Upper lobe of right lung (tissue), 1 donor: ENCODE measurements at regions not wholly inside any gene's neighbourhood (a gene's known extent, or its start where the extent isn't known, plus 50 kb on each side); places are given as distances from the start of the nearest gene placed in this dataset.

ENCODE experiments used
- ATAC-seq: fragments of 200-7000 bp; cut with Tn5 transposase; one replicate; pipeline ENCODE4 v1.9.1; 2020; ENCODE audit warnings: mild to moderate bottlenecking, moderate library complexity
- DNase-seq: peaks from one replicate; pipeline ENCODE4 v3.0.0-alpha.2; 2020
- H3K27ac ChIP-seq: fragments of 200-600 bp; one replicate; pipeline ENCODE4 v1.8.0; 2022
- H3K27me3 ChIP-seq: fragments of 200-600 bp; one replicate; pipeline ENCODE4 v1.8.0; 2022; ENCODE audit warnings: mild to moderate bottlenecking
- H3K36me3 ChIP-seq: fragments of 200-600 bp; one replicate; pipeline ENCODE4 v1.8.0; 2022
- H3K4me1 ChIP-seq: fragments of 200-600 bp; one replicate; pipeline ENCODE4 v1.8.0; 2022
- H3K4me3 ChIP-seq: fragments of 200-600 bp; one replicate; pipeline ENCODE4 v1.8.0; 2022; ENCODE audit warnings: mild to moderate bottlenecking
- H3K9me3 ChIP-seq: fragments of 200-600 bp; one replicate; pipeline ENCODE4 v1.8.0; 2022
- CTCF ChIP-seq: fragments of 200-600 bp; IDR thresholded peaks from one replicate; pipeline ENCODE4 v1.8.0; 2022; ENCODE audit warnings: antibody characterized with exemption
- intact Hi-C: fragments of 100-400 bp; cut with DNase I; formaldehyde crosslinking; loops from one replicate; pipeline ENCODE4 v1.11.0; 2022
- donor health status: DM: no; HTN: yes; CAD: no; lungs with severe emphysema.

GRCh38 chr10:33939892-33940291, 605.4 kb upstream of the NRP1 start:
- DNase-seq (no peak), ATAC-seq (no peak)
- no peaks in the 10 kb centered on the region for H3K4me1 ChIP-seq
- TF ChIP-seq CTCF, result no peak
- H3K4me3 ChIP-seq, result no peak overlapping the region
- no peak overlapping the region for H3K27ac ChIP-seq
- intact Hi-C loops, result no loop called here
- H3K36me3 ChIP-seq, result no peaks in the 10 kb centered on the region
- no peaks in the 10 kb centered on the region for H3K9me3 ChIP-seq
- no peaks in the 10 kb centered on the region for H3K27me3 ChIP-seq

DNA sequence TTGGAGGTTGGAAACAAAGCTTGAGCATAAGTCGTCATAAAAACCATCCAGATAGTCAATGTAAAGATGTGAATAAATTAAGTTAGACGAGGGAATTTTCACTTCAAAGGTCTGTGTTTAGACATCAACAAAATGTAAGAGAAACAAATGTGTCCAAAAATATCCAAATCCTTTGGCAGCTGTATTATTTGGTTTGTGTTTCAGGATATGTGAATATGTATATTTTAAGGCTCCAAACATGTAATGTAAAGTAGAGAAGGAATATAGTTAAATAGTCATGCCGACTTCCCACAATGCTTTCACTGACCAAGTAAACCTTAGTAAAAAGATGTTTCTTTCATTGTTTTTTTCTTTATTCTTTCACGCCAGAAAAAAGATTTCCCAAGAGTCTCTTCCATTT, 604.9 kb upstream of the NRP1 start:
- no peak for ATAC-seq
- no peak overlapping the region for H3K4me3 ChIP-seq
- no peak for DNase-seq
- TF ChIP-seq CTCF, result no peak
- intact Hi-C loops, result no loop called here
- H3K27ac ChIP-seq, result no peak overlapping the region
- H3K36me3 ChIP-seq, result no peaks in the 10 kb centered on the region
- H3K9me3 ChIP-seq, result no peaks in the 10 kb centered on the region
- H3K27me3 ChIP-seq, result no peaks in the 10 kb centered on the region
- H3K4me1 ChIP-seq, result no peaks in the 10 kb centered on the region

- H3K27me3 ChIP-seq, result no peaks in the 10 kb centered on the region
- no peaks in the 10 kb centered on the region for H3K4me1 ChIP-seq
- ATAC-seq (no peak), DNase-seq (no peak)
- H3K36me3 ChIP-seq, result no peaks in the 10 kb centered on the region
- no peak for TF ChIP-seq CTCF
- intact Hi-C loops, result no loop called here
- H3K27ac ChIP-seq, result no peak overlapping the region
- H3K9me3 ChIP-seq, result no peaks in the 10 kb centered on the region
- no peak overlapping the region for H3K4me3 ChIP-seq
These were observed 603.5 kb upstream of the NRP1 start for GRCh38 chr10:33938001-33938400.

- ATAC-seq, result no peak
- H3K9me3 ChIP-seq, result no peaks in the 10 kb centered on the region
- intact Hi-C loops, result no loop called here
- no peak for TF ChIP-seq CTCF
- no peaks in the 10 kb centered on the region for H3K27me3 ChIP-seq
- DNase-seq, result no peak
- H3K4me3 ChIP-seq, result no peak overlapping the region
- no peak overlapping the region for H3K27ac ChIP-seq
- no peaks in the 10 kb centered on the region for H3K36me3 ChIP-seq
- H3K4me1 ChIP-seq, result no peaks in the 10 kb centered on the region
These were observed 602.7 kb upstream of the NRP1 start for GRCh38 chr10:33937036-33937730.

DNA sequence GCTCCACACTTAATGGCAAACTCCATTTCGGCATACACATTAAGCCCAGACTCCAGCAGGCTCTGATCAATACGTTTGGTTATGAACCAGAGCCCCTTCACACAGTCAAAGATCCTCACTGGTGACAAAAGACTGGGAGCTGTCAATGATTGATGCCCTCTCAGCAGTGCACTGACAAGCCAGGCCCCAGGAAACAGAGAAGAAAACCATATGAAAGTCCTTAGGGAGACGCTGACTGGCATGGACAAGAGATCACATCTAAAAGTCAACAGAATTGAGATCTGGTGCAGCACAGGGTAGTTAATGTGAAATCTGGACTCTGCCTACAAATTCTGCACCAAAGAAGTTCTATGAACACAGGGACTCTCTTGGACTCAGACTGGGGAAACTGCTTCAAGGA, 600.9 kb upstream of the NRP1 start:
- intact Hi-C loops, result no loop called here
- H3K36me3 ChIP-seq, result no peaks in the 10 kb centered on the region
- H3K9me3 ChIP-seq, result no peaks in the 10 kb centered on the region
- ATAC-seq (no peak), DNase-seq (no peak)
- H3K27me3 ChIP-seq, result no peaks in the 10 kb centered on the region
- no peak for TF ChIP-seq CTCF
- H3K4me1 ChIP-seq, result no peaks in the 10 kb centered on the region
- no peak overlapping the region for H3K27ac ChIP-seq
- no peak overlapping the region for H3K4me3 ChIP-seq

DNA sequence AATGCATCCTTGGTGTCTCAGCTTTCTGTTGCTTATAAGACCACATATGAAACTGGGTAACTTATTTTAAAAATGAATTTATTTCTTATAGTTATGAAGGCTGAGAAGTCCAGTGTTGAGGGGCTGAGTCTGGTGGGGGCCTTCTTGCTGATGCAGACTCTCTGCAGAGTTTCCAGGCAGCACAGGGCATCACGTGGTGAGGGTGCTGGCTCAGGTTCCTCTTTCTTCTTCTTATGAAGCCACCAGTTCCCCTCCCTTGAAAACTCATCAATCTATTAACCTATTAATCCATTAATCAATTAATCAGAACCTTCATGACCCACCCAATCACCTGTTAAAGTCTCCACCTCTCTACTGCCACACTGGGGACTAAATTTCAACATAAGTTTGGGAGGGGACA, 595.6 kb upstream of the NRP1 start:
- H3K36me3 ChIP-seq, result no peaks in the 10 kb centered on the region
- H3K4me3 ChIP-seq, result no peak overlapping the region
- H3K27ac ChIP-seq, result no peak overlapping the region
- ATAC-seq (no peak), DNase-seq (no peak)
- H3K27me3 ChIP-seq, result no peaks in the 10 kb centered on the region
- no peaks in the 10 kb centered on the region for H3K9me3 ChIP-seq
- intact Hi-C loops, result no loop called here
- no peaks in the 10 kb centered on the region for H3K4me1 ChIP-seq
- TF ChIP-seq CTCF, result no peak
